GM12878 (cell line): ENCODE measurements at regions not wholly inside any gene's neighbourhood (a gene's known extent, or its start where the extent isn't known, plus 50 kb on each side); places are given as distances from the start of the nearest gene placed in this dataset.

Source experiments
- ATAC-seq: fragments of 200-7000 bp; cut with Tn5 transposase; 3 replicates; pipeline ENCODE4 v1.9.1; 2020; ENCODE audit warnings: mild to moderate bottlenecking, moderate library complexity
- BruUV-seq: library from RNA; stranded (reverse); fragments of 400-500 nt; replicated peaks from 2 replicates; lab custom pipeline; 2021; lab: Mats Ljungman, UMichigan
- CTCF ChIA-PET: fragments of 300-600 bp; sonication (Branson Sonifier 250); formaldehyde crosslinking; extraction: SDS; loops from one replicate; lab custom pipeline; 2021; ENCODE audit warnings: inconsistent platforms; lab: Yijun Ruan, JAX
- POLR2A ChIA-PET: fragments of 350-600 bp; formaldehyde crosslinking; extraction: SDS; loops from one replicate; lab custom pipeline; 2021; ENCODE audit warnings: inconsistent platforms; lab: Charles Lee
- RAD21 ChIA-PET: fragments of 300-600 bp; sonication (Branson Sonifier 250); formaldehyde crosslinking; loops from one replicate; lab custom pipeline; 2023; ENCODE audit warnings: antibody characterized with exemption; ENCODE audit not compliant: unreplicated experiment; lab: Charles Lee
- SMC1A ChIA-PET: fragments of 300-600 bp; sonication (Branson Sonifier 250); formaldehyde crosslinking; loops from one replicate; lab custom pipeline; 2023; ENCODE audit not compliant: unreplicated experiment, uncharacterized antibody; lab: Charles Lee
- DNase-seq: peaks from one replicate; pipeline ENCODE4 v3.0.0-alpha.2; 2011; ENCODE audit warnings: low read depth, low spot score
- FAIRE-seq: peaks from 3 replicates; lab custom pipeline; 2011; peaks lifted over from hg19 to GRCh38; lab: Jason Lieb, UNC
- H2AFZ ChIP-seq: 2 replicates; pipeline ENCODE4 v1.6.0; 2011; ENCODE audit warnings: low read depth, low read length, control low read depth; ENCODE audit not compliant: control insufficient read depth
- H3K27ac ChIP-seq: 2 replicates; pipeline ENCODE4 v1.5.1; 2011; ENCODE audit warnings: control low read depth; ENCODE audit not compliant: control insufficient read depth, insufficient read depth
- H3K27me3 ChIP-seq, 2 experiments: replicated peaks in 1 of 2; 2 replicates each; pipeline versions ENCODE4 v1.6.0 to v1.6.1; 2011; ENCODE audit warnings: low read length in 1 of 2; ENCODE audit not compliant: control insufficient read depth in 2 of 2, insufficient read depth in 2 of 2
- H3K36me3 ChIP-seq, 2 experiments: 2 replicates each; pipeline ENCODE4 v1.5.1; 2011; ENCODE audit warnings: low read length in 1 of 2; ENCODE audit not compliant: control insufficient read depth in 2 of 2, insufficient read depth in 2 of 2
- H3K4me1 ChIP-seq: 2 replicates; pipeline ENCODE4 v1.6.1; 2011; ENCODE audit warnings: mild to moderate bottlenecking, low read length, moderate library complexity, mixed read lengths; ENCODE audit not compliant: control insufficient read depth, insufficient read depth
- H3K4me2 ChIP-seq: 2 replicates; pipeline ENCODE4 v1.6.0; 2011; ENCODE audit warnings: control low read depth; ENCODE audit not compliant: control insufficient read depth, insufficient read depth
- H3K4me3 ChIP-seq: fragments of 200-600 bp; sonication (generic); 2 replicates; pipeline ENCODE4 v1.5.1; 2016
- H3K79me2 ChIP-seq: 2 replicates; pipeline ENCODE4 v1.6.0; 2011; ENCODE audit warnings: low read length; ENCODE audit not compliant: control insufficient read depth, insufficient read depth
- H3K9ac ChIP-seq: 2 replicates; pipeline ENCODE4 v1.8.0; 2011; ENCODE audit warnings: low read length, control low read depth, mixed read lengths; ENCODE audit not compliant: control insufficient read depth, insufficient read depth
- H3K9me3 ChIP-seq: replicated peaks from 3 replicates; pipeline ENCODE4 v1.5.1; 2011; ENCODE audit warnings: mild to moderate bottlenecking, low read length; ENCODE audit not compliant: control insufficient read depth, insufficient read depth
- H4K20me1 ChIP-seq: 2 replicates; pipeline ENCODE4 v1.6.0; 2011; ENCODE audit not compliant: control insufficient read depth, insufficient read depth
- ESRRA ChIP-seq: IDR thresholded peaks from 2 replicates; pipeline ENCODE4 v1.6.1; 2012; ENCODE audit warnings: mild to moderate bottlenecking, low read length, improper control_type of control experiment
- FOS ChIP-seq: IDR thresholded peaks from 3 replicates; pipeline ENCODE4 v1.6.1; 2011; ENCODE audit warnings: borderline replicate concordance; ENCODE audit not compliant: insufficient read length; ENCODE audit errors: extremely low read depth
- GABPA ChIP-seq: IDR thresholded peaks from 2 replicates; pipeline ENCODE4 v1.6.1; 2014; ENCODE audit warnings: antibody characterized with exemption, low read depth, mild to moderate bottlenecking, inconsistent platforms
- GATAD2B ChIP-seq: fragments of 450-650 bp; conservative IDR thresholded peaks from 2 replicates; pipeline ENCODE4 v1.6.1; 2017; ENCODE audit warnings: low read depth, mild to moderate bottlenecking, moderate library complexity
- HDAC2 ChIP-seq: fragments of 200-600 bp; sonication (generic); IDR thresholded peaks from 2 replicates; pipeline ENCODE4 v1.6.1; 2017
- MYC ChIP-seq: IDR thresholded peaks from 2 replicates; pipeline ENCODE4 v1.6.1; 2011; ENCODE audit warnings: mild to moderate bottlenecking, low read length, moderate library complexity, inconsistent platforms; ENCODE audit not compliant: insufficient read depth, insufficient replicate concordance, insufficient read length, severe bottlenecking
- NFYA ChIP-seq: IDR thresholded peaks from 2 replicates; pipeline ENCODE4 v1.6.1; 2011; ENCODE audit warnings: low read depth, mild to moderate bottlenecking, low read length, improper control_type of control experiment, borderline replicate concordance
- NR2C2 ChIP-seq: IDR thresholded peaks from 2 replicates; pipeline ENCODE4 v1.6.1; 2011; ENCODE audit warnings: borderline replicate concordance, low read depth; ENCODE audit not compliant: control insufficient read depth, insufficient read length
- RAD21 ChIP-seq: IDR thresholded peaks from 2 replicates; pipeline ENCODE4 v1.6.1; 2011; ENCODE audit warnings: mild to moderate bottlenecking, low read depth, low read length, moderate library complexity; ENCODE audit not compliant: insufficient read depth
- RCOR1 ChIP-seq: conservative IDR thresholded peaks from 2 replicates; pipeline ENCODE4 v1.6.1; 2012; ENCODE audit warnings: low read depth, low read length, improper control_type of control experiment
- TAF1 ChIP-seq: IDR thresholded peaks from 2 replicates; pipeline ENCODE4 v1.6.1; 2011; ENCODE audit warnings: mild to moderate bottlenecking, low read depth, low read length, borderline replicate concordance
- YY1 ChIP-seq: IDR thresholded peaks from 2 replicates; pipeline ENCODE4 v1.6.1; 2011; ENCODE audit warnings: low read depth, mild to moderate bottlenecking, low read length
- ZBED1 ChIP-seq: IDR thresholded peaks from 2 replicates; pipeline ENCODE4 v1.6.1; 2016; ENCODE audit warnings: borderline replicate concordance
- ZSCAN29 ChIP-seq: fragments of 450-650 bp; IDR thresholded peaks from 2 replicates; pipeline ENCODE4 v1.6.1; 2017; ENCODE audit warnings: mild to moderate bottlenecking, moderate library complexity
- WGBS: methylation state at CpG from one replicate; pipeline ENCODE4 v1.1.6; 2016; ENCODE audit warnings: low lambda C conversion rate; ENCODE audit not compliant: insufficient replicate concordance, insufficient coverage; ENCODE audit errors: missing lambda C conversion rate; 5-methylcytosine and 5-hydroxymethylcytosine counted together
- in situ Hi-C: fragments of 300-500 bp; cut with MboI; formaldehyde crosslinking; loops from 9 replicates; pipeline ENCODE4 v1.14.3; 2018; ENCODE audit warnings: mixed read lengths
- intact Hi-C: fragments of 100-400 bp; cut with micrococcal nuclease; formaldehyde crosslinking; loops from one replicate; pipeline ENCODE4 v1.14.2; 2022; ENCODE audit not compliant: unreplicated experiment
- TF ChIP-seq, protein P1 (sequence below): fragments of 450-650 bp; formaldehyde crosslinking; IDR thresholded peaks from 2 replicates; pipeline ENCODE4 v1.5.0; 2022; ENCODE audit warnings: mild to moderate bottlenecking, missing genetic modification characterization
- TF ChIP-seq, protein P2 (sequence below): IDR thresholded peaks from 2 replicates; pipeline ENCODE4 v1.6.1; 2012; ENCODE audit warnings: improper control_type of control experiment, low read depth, low read length; ENCODE audit not compliant: insufficient replicate concordance

DNA sequence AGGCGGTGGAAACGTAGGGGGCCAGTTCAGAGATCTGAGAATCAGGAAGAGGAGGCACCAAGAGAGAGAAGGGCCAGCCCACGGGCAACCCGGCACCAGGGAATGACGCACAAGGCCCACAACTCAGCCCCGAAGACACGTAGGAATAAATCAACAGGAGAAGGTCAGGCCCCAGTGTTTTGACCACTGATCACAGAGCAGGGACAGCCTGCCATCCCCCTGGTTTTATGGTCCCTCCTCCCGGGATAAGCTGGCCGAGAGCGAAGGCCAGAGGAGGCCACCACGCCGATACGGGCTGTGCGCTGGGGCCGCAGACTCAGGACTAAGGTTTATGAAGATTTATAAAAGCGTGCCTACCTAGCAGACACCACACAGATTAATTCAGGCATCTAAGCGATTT is 341.4 kb downstream of the ZNF516 start:
- RAD21 ChIA-PET = no interaction called here
- SMC1A ChIA-PET = no interaction called here
- Histone ChIP-seq H3K79me2 (no peaks in the 10 kb centered on the region), H3K9ac (no peak overlapping the region), H3K36me3 (no peaks in the 10 kb centered on the region), H3K27ac (no peak overlapping the region), H3K4me2 (no peak overlapping the region), H4K20me1 (no peaks in the 10 kb centered on the region), H2AFZ (no peak overlapping the region), H3K9me3 (no peaks in the 10 kb centered on the region), H3K27me3 (no peaks in the 10 kb centered on the region; a peak in 2 of 4 replicates), H3K4me1 (no peaks in the 10 kb centered on the region), H3K4me3 (no peak overlapping the region)
- CTCF ChIA-PET = interaction anchor here (0.6 kb wide), 1 partner anchor 18 kb away, joined by 3 read pairs; no protein-coding TSS in a partner anchor
- no peak for FAIRE-seq
- POLR2A ChIA-PET = no interaction called here
- no peak for DNase-seq
- 45% methylated on average over 17 of the region's 17 CpGs for WGBS
- BruUV-seq = no TSS peak
- intact Hi-C loops = no loop called here
- no peak for ATAC-seq
- in situ Hi-C loops = no loop called here
- TF ChIP-seq FOS = no peak
- TF ChIP-seq YY1 = no peak
- TF ChIP-seq GABPA = no peak
- TF ChIP-seq, protein P1, sequence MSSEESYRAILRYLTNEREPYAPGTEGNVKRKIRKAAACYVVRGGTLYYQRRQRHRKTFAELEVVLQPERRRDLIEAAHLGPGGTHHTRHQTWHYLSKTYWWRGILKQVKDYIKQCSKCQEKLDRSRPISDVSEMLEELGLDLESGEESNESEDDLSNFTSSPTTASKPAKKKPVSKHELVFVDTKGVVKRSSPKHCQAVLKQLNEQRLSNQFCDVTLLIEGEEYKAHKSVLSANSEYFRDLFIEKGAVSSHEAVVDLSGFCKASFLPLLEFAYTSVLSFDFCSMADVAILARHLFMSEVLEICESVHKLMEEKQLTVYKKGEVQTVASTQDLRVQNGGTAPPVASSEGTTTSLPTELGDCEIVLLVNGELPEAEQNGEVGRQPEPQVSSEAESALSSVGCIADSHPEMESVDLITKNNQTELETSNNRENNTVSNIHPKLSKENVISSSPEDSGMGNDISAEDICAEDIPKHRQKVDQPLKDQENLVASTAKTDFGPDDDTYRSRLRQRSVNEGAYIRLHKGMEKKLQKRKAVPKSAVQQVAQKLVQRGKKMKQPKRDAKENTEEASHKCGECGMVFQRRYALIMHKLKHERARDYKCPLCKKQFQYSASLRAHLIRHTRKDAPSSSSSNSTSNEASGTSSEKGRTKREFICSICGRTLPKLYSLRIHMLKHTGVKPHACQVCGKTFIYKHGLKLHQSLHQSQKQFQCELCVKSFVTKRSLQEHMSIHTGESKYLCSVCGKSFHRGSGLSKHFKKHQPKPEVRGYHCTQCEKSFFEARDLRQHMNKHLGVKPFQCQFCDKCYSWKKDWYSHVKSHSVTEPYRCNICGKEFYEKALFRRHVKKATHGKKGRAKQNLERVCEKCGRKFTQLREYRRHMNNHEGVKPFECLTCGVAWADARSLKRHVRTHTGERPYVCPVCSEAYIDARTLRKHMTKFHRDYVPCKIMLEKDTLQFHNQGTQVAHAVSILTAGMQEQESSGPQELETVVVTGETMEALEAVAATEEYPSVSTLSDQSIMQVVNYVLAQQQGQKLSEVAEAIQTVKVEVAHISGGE = no peak
- no peak for TF ChIP-seq TAF1
- TF ChIP-seq, protein P2, sequence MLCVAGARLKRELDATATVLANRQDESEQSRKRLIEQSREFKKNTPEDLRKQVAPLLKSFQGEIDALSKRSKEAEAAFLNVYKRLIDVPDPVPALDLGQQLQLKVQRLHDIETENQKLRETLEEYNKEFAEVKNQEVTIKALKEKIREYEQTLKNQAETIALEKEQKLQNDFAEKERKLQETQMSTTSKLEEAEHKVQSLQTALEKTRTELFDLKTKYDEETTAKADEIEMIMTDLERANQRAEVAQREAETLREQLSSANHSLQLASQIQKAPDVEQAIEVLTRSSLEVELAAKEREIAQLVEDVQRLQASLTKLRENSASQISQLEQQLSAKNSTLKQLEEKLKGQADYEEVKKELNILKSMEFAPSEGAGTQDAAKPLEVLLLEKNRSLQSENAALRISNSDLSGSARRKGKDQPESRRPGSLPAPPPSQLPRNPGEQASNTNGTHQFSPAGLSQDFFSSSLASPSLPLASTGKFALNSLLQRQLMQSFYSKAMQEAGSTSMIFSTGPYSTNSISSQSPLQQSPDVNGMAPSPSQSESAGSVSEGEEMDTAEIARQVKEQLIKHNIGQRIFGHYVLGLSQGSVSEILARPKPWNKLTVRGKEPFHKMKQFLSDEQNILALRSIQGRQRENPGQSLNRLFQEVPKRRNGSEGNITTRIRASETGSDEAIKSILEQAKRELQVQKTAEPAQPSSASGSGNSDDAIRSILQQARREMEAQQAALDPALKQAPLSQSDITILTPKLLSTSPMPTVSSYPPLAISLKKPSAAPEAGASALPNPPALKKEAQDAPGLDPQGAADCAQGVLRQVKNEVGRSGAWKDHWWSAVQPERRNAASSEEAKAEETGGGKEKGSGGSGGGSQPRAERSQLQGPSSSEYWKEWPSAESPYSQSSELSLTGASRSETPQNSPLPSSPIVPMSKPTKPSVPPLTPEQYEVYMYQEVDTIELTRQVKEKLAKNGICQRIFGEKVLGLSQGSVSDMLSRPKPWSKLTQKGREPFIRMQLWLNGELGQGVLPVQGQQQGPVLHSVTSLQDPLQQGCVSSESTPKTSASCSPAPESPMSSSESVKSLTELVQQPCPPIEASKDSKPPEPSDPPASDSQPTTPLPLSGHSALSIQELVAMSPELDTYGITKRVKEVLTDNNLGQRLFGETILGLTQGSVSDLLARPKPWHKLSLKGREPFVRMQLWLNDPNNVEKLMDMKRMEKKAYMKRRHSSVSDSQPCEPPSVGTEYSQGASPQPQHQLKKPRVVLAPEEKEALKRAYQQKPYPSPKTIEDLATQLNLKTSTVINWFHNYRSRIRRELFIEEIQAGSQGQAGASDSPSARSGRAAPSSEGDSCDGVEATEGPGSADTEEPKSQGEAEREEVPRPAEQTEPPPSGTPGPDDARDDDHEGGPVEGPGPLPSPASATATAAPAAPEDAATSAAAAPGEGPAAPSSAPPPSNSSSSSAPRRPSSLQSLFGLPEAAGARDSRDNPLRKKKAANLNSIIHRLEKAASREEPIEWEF = no peak
- TF ChIP-seq ESRRA = no peak
- TF ChIP-seq NFYA = no peak
- TF ChIP-seq ZBED1 = no peak
- no peak for TF ChIP-seq ZSCAN29
- no peak for TF ChIP-seq NR2C2
- no peak for TF ChIP-seq RCOR1
- no peak for TF ChIP-seq GATAD2B
- no peak for TF ChIP-seq RAD21
- no peak for TF ChIP-seq HDAC2
- no peak for TF ChIP-seq MYC
